GM12891 (cell line): ENCODE measurements at regions not wholly inside any gene's neighbourhood (a gene's known extent, or its start where the extent isn't known, plus 50 kb on each side); places are given as distances from the start of the nearest gene placed in this dataset.
"Not testable (repeated sequence)": the region's sequence is repeated elsewhere in the genome, so short reads cannot be mapped to it uniquely, and the experiment has no call there.

Experiments used
- DNase-seq: peaks from one replicate; pipeline ENCODE4 v3.0.0; 2011; ENCODE audit warnings: low spot score; ENCODE audit not compliant: insufficient read length
- FAIRE-seq: peaks from 2 replicates; lab custom pipeline; 2011; peaks lifted over from hg19 to GRCh38; lab: Jason Lieb, UNC
- PAX5 ChIP-seq: IDR thresholded peaks from 2 replicates; pipeline ENCODE4 v1.6.1; 2011; ENCODE audit warnings: low read length, moderate library complexity, mild to moderate bottlenecking; ENCODE audit not compliant: insufficient read depth, severe bottlenecking
- POLR2A ChIP-seq: IDR thresholded peaks from 2 replicates; pipeline ENCODE4 v1.6.1; 2011; ENCODE audit warnings: low read depth, low read length, control low read depth
- POLR2AphosphoS5 ChIP-seq: IDR thresholded peaks from 2 replicates; pipeline ENCODE4 v1.6.1; 2011; ENCODE audit warnings: low read depth, low read length, control low read depth
- POU2F2 ChIP-seq: IDR thresholded peaks from 2 replicates; pipeline ENCODE4 v1.6.1; 2011; ENCODE audit warnings: low read depth, mild to moderate bottlenecking, control low read depth, low read length, moderate library complexity
- SPI1 ChIP-seq: IDR thresholded peaks from 2 replicates; pipeline ENCODE4 v1.6.1; 2011; ENCODE audit warnings: low read depth, low read length, control low read depth
- TAF1 ChIP-seq: IDR thresholded peaks from 2 replicates; pipeline ENCODE4 v1.6.1; 2011; ENCODE audit warnings: low read depth, low read length, control low read depth

DNA sequence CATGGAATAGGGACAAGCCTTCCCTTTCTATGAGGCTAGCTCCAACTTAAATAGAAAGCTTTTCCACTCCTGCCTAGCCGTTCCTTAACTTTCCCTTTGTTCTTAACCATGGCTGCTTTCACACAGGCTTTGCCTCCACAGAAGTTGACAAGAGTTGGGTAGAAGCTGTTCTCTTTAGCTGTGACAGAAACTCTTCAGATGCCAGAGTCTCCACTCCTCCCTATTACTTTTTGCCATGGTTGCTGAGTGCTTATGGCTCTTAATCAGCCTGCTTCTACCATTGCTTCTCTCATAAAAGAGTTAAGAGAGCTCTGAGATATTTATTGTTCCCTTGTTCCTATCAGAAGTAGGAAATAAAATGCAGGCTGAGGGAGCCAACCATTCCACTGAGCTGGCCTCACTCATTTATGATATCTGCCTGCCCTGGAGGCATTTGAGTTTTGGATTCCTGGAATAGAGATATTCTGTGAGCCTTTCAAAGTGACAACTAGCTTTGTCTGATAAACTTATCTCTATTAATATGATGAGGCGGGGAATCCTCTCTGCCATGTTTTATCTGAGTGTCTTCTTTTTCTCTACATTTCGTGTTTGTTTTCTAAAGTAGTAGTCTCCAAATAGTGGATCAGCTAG, 162.6 kb downstream of the DMAC1 start:
- DNase-seq: no peak
- TF ChIP-seq POU2F2: no peak
- TF ChIP-seq TAF1: no peak
- no peak for TF ChIP-seq PAX5
- no peak for TF ChIP-seq POLR2AphosphoS5
- no peak for TF ChIP-seq SPI1
- FAIRE-seq: no peak

DNA sequence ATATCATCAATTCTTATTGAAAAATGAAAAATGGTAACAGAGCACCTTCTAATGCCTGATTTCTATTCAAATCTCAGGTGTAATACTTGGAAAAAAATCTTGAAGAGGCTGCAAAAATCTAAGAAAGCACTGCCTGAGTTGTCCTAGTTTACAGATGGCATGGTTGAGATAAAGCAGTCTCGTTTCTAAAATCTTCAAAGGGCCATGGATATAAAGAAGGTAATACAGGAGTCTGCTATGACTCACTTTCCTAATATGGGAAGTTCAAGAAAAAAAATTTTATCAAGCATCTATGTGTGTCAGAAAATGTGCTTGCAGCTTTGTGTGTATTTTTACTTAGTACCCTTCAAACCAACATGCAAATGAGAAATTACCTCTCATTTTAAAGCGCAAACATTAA, 163.3 kb downstream of the DMAC1 start:
- FAIRE-seq: no peak
- TF ChIP-seq POLR2AphosphoS5 (no peak), SPI1 (no peak), TAF1 (no peak), POU2F2 (no peak), POLR2A (no peak), PAX5 (no peak)

DNA sequence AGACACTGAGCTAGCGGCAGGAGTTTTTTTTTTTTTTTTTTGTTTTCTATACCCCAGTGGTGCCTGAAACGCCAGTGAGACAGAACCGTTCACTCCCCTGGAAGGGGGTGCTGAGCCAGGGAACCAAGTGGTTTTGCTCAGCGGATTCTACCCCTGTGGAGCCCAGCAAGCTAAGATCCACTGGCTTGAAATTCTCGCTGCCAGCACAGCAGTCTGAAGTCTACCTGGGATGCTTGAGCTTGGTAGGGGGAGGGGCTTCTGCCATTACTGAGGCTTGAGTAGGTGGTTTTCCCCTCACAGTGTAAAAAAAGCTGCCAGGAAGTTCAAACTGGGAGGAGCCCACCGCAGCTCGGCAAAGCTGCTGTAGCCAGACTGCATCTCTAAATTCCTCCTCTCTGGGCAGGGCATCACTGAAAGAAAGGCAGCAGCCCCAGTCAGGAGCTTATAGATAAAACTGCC, 173.0 kb downstream of the DMAC1 start:
- DNase-seq, FAIRE-seq: not testable (repeated sequence)

More for the DNA sequence above, 163.3 kb downstream of the DMAC1 start:
- no peak for DNase-seq

DNA sequence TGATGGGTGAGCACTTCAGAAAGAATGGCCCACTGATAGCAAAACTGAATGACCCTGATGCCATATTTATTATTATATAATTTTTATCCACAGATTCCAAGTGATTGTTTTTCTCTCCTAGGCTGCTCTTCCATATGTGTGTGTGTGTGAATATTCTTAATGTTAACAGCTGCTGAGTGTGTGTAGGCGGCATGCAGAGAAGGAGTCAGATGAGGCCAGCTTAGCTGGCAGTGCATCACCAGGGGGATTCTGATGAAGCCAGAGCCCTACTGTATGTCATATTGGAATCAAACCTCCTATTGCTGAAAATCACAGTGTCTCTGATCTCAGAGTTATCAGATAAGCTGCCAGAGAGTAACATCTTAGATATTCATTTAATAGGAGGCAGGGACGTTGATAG, 177.1 kb downstream of the DMAC1 start:
- DNase-seq (no peak), FAIRE-seq (no peak)
- TF ChIP-seq SPI1 (no peak), PAX5 (no peak), POLR2AphosphoS5 (no peak), POU2F2 (no peak), TAF1 (no peak)

DNA sequence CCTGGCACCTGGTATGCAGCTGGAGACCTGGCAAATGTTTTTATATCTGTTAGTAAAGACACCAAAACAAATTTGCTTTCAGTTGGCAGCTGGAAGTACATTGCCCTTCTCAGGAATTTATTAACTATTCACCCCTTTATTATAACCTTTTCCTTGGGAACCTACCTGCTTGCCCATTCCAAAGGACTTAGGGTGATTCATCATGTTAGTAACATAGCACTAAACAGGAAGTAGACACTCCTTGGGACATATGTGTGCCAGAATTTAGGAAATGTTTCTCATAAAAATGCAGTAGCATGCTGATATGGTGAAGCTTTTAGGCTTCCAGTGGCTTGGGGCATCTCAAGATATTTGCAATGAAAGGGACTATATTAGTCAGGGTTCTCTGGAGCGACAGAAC, 184.2 kb downstream of the DMAC1 start:
- DNase-seq (no peak), FAIRE-seq (no peak)
- TF ChIP-seq PAX5 (no peak), POLR2AphosphoS5 (no peak), SPI1 (no peak), TAF1 (no peak), POLR2A (no peak), POU2F2 (no peak)

DNA sequence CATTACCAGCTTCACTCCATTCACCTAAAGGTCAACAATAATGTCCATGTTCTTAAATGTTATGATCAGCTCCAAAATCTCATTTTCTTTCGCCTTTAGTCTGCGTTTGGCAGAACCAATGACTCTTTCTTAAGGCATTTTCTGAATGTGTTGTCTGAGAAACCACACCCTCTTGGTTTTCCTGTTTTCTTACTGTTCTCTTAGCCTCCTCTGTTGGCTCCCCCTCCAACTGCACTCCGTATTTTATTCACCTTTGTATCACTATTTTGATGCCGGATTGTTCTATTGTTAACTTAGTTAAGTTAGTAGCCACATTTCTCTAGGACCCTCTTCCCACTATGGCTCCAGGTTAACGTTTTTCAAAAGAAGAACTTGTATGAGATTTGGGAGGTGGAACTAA, 185.6 kb downstream of the DMAC1 start:
- FAIRE-seq: no peak
- DNase-seq: no peak
- TF ChIP-seq POU2F2 (no peak), SPI1 (no peak), TAF1 (no peak), POLR2A (no peak), PAX5 (no peak), POLR2AphosphoS5 (no peak)

DNA sequence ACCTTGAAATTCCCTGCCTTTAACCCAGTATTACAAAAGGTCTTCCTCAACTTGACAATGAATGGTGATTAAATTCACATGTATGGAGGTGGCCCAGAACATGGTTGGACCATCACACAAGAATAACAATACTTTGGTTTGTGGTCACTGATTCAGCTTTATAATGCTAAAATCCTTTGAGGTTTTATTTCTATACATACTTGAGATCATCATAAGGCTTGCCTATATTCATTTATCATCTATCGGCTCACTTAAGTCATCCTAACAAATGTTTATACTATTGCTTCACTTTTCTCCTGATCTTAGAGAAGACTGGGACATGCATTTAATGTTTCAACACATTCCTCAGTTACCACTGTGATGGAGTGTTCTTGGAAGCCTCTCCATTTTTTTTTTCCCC, 191.3 kb downstream of the DMAC1 start:
- no peak for DNase-seq
- no peak for TF ChIP-seq POLR2A
- TF ChIP-seq POU2F2: no peak
- TF ChIP-seq POLR2AphosphoS5: no peak
- TF ChIP-seq TAF1: no peak
- no peak for TF ChIP-seq PAX5
- no peak for FAIRE-seq

DNA sequence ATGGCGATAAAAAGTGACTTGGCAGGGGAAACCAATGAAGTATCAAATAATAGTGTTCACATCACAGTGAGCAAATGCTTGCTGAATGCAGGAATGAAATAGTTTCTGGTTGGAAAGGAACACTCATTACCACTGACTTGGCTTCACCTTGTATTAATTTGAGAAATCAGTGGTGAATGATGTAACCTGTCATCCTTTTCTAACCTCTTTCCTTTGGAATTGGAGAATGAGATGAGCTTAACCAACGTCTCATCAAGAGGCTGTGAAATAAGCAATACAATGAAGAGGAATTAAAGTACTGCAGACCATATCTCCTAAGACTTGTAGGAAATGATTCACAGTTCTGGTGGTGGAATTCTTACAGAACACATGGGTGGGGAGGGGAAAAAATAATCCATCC, 192.2 kb downstream of the DMAC1 start:
- DNase-seq (no peak), FAIRE-seq (no peak)
- TF ChIP-seq POLR2AphosphoS5: no peak
- no peak for TF ChIP-seq PAX5
- TF ChIP-seq POLR2A: no peak
- TF ChIP-seq TAF1: no peak
- no peak for TF ChIP-seq SPI1

DNA sequence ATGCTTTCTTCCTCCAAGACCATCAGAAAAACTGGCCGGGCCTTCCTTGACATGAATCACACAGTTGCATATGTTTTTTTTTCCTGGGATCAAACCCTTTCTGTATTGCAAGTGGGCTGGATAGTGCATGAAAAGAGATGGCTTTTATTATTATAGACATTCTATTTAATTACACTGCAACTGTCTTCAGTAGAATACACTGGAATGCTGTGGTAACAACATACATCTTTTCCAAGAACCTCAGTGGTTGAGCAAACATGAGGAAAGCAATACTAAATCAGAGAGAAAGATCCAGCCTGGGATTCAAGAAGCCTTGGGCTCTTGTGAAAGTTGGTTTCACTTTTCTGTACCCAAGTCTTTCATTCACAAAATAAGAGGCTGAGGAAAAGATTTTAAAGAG, 193.0 kb downstream of the DMAC1 start:
- TF ChIP-seq POLR2AphosphoS5: no peak
- no peak for TF ChIP-seq POLR2A
- TF ChIP-seq POU2F2: no peak
- TF ChIP-seq SPI1: no peak
- TF ChIP-seq TAF1: no peak
- no peak for TF ChIP-seq PAX5
- FAIRE-seq: no peak

DNA sequence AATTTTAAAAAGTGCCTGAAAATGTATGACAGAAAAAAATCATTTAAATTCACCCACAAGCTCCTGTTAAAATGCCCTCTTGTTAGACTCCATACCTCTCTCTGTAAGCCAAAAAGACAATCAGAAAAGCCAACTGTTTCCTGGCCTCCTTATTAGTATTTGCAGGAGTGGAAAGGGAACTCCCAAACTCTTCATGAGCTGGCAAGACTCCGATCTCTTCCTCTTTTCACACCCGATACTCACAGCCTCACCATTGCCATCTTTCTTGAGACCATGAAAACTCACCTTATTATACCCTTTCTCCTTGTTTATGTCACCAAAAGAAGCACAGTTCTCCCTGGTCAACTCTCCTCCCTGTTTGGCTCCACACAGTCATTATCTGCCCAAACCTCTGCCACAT, 197.8 kb downstream of the DMAC1 start:
- DNase-seq: no peak
- no peak for TF ChIP-seq PAX5
- no peak for FAIRE-seq

More for the DNA sequence above, 193.0 kb downstream of the DMAC1 start:
- DNase-seq: no peak

DNA sequence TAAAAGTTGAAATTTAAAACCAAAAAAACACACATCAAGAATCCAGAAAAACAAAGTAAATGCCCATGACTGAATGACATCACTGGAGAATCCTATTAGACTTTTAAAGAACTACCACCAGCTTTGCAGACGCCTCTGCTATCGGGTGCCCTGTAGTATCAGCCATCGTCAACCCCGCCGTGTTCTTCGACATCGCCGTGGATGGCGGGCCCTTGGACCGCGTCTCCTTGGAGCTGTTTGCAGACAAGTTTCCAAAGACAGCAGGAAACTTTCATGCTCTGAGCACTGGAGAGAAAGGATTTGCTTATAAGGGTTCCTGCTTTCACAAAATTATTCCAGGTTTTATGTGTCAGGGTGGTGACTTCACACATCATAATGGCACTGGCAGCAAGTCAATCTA, 201.9 kb downstream of the DMAC1 start:
- FAIRE-seq: no peak
- no peak for DNase-seq
- no peak for TF ChIP-seq POLR2AphosphoS5
- TF ChIP-seq TAF1: no peak
- no peak for TF ChIP-seq PAX5
- no peak for TF ChIP-seq POU2F2
- TF ChIP-seq SPI1: no peak
- TF ChIP-seq POLR2A: no peak
